HepG2 (cell line): ENCODE measurements at regions not wholly inside any gene's neighbourhood (a gene's known extent, or its start where the extent isn't known, plus 50 kb on each side); places are given as distances from the start of the nearest gene placed in this dataset.

Experiments
- ATAC-seq: fragments of 200-7000 bp; cut with Tn5 transposase; 3 replicates; pipeline ENCODE4 v1.9.1; 2020; ENCODE audit warnings: mild to moderate bottlenecking, moderate library complexity
- BruUV-seq: library from RNA; stranded (reverse); fragments of 400-500 nt; replicated peaks from 2 replicates; lab custom pipeline; 2021; lab: Mats Ljungman, UMichigan
- CTCF ChIA-PET: fragments of 300-600 bp; formaldehyde crosslinking; extraction: SDS; loops from one replicate; lab custom pipeline; 2021; ENCODE audit warnings: low total read pairs, inconsistent platforms, low intra/inter-chr PET ratio; lab: Yijun Ruan, JAX
- POLR2A ChIA-PET: fragments of 350-600 bp; sonication (Branson Sonifier 250); formaldehyde crosslinking; loops from one replicate; lab custom pipeline; 2020; ENCODE audit warnings: antibody characterized with exemption, inconsistent platforms; lab: Yijun Ruan, JAX
- DNase-seq: peaks from one replicate; pipeline ENCODE4 v3.0.0-alpha.2; 2015; ENCODE audit warnings: low spot score
- FAIRE-seq: peaks from 3 replicates; lab custom pipeline; 2011; peaks lifted over from hg19 to GRCh38; lab: Jason Lieb, UNC
- H2AFZ ChIP-seq: one replicate; pipeline ENCODE4 v1.6.1; 2011; ENCODE audit warnings: low read length, inconsistent platforms
- H3K27ac ChIP-seq: fragments of 300-600 bp; 3 replicates; pipeline ENCODE4 v1.8.0; 2011; ENCODE audit warnings: mixed run types, mild to moderate bottlenecking, mixed read lengths, low read length, inconsistent platforms; ENCODE audit not compliant: insufficient read depth; ENCODE audit errors: extremely low read length
- H3K27me3 ChIP-seq, 2 experiments: fragments of 200-600 bp in 1 of 2; 2 replicates in 1 of 2; 3 replicates in 1 of 2; pipeline versions ENCODE4 v1.6.0 to v1.8.0; 2011; ENCODE audit warnings: low read length in 2 of 2, mild to moderate bottlenecking in 2 of 2, moderate library complexity in 2 of 2, inconsistent platforms in 1 of 2; ENCODE audit not compliant: insufficient read depth in 2 of 2, control insufficient read depth in 1 of 2
- H3K36me3 ChIP-seq, 2 experiments: fragments of 200-600 bp in 1 of 2; replicated peaks in 1 of 2; 2 replicates in 1 of 2; 3 replicates in 1 of 2; pipeline versions ENCODE4 v1.5.1 to v1.8.0; 2011; ENCODE audit warnings: low read length in 2 of 2, inconsistent platforms in 1 of 2; ENCODE audit not compliant: insufficient read depth in 2 of 2, control insufficient read depth in 1 of 2
- H3K4me1 ChIP-seq: 2 replicates; pipeline ENCODE4 v1.5.1; 2012; ENCODE audit warnings: low read length, inconsistent platforms; ENCODE audit not compliant: insufficient read depth
- H3K4me2 ChIP-seq: 2 replicates; pipeline ENCODE4 v1.6.0; 2011; ENCODE audit warnings: low read depth, low read length, inconsistent platforms
- H3K4me3 ChIP-seq, 3 experiments: fragments of 200-600 bp in 1 of 3; sonication (generic), shearing (Covaris generic) in 1 of 3; replicated peaks in 1 of 3; 2 replicates each; pipeline ENCODE4 v1.5.1; 2011 to 2016; ENCODE audit warnings: low read length in 3 of 3, inconsistent platforms in 2 of 3, low read depth in 2 of 3, mild to moderate bottlenecking in 2 of 3, control low read depth in 1 of 3, mixed read lengths in 1 of 3; ENCODE audit not compliant: insufficient read depth in 1 of 3
- H3K79me2 ChIP-seq: one replicate; pipeline ENCODE4 v1.6.1; 2011; ENCODE audit warnings: low read length, inconsistent platforms; ENCODE audit not compliant: insufficient read depth
- H3K9ac ChIP-seq: 2 replicates; pipeline ENCODE4 v1.6.0; 2011; ENCODE audit warnings: mild to moderate bottlenecking, low read depth, low read length, inconsistent platforms; ENCODE audit not compliant: insufficient read depth
- H3K9me3 ChIP-seq: 2 replicates; pipeline ENCODE4 v1.5.1; 2012; ENCODE audit warnings: mild to moderate bottlenecking, low read length
- H4K20me1 ChIP-seq: 2 replicates; pipeline ENCODE4 v1.6.0; 2011; ENCODE audit warnings: inconsistent platforms, mild to moderate bottlenecking, low read length, moderate library complexity; ENCODE audit not compliant: insufficient read depth
- HNRNPK ChIP-seq: fragments of 200-400 bp; formaldehyde crosslinking; IDR thresholded peaks from 2 replicates; pipeline ENCODE4 v1.6.1; 2018; ENCODE audit warnings: low read length, low read depth, moderate library complexity, mild to moderate bottlenecking; ENCODE audit not compliant: poor library complexity, severe bottlenecking
- NFATC3 ChIP-seq: sonication (generic); formaldehyde crosslinking; IDR thresholded peaks from 2 replicates; pipeline ENCODE4 v1.5.1; 2020; ENCODE audit warnings: mild to moderate bottlenecking, missing genetic modification reagents
- ZNF24 ChIP-seq: fragments of 450-650 bp; IDR thresholded peaks from 2 replicates; pipeline ENCODE4 v1.6.1; 2017; ENCODE audit warnings: antibody characterized with exemption, mild to moderate bottlenecking
- ZNF317 ChIP-seq: sonication (generic); formaldehyde crosslinking; IDR thresholded peaks from 2 replicates; pipeline ENCODE4 v1.5.0; 2020; ENCODE audit warnings: mild to moderate bottlenecking, missing genetic modification reagents
- WGBS: methylation state at CpG from one replicate; pipeline ENCODE4 v1.1.6; 2017; ENCODE audit warnings: low lambda C conversion rate; 5-methylcytosine and 5-hydroxymethylcytosine counted together
- in situ Hi-C: cut with HindIII; loops from 2 replicates; pipeline ENCODE4 v1.10.0; 2017; ENCODE audit warnings: low pct_unique_long_range_greater_than_20kb; ENCODE audit not compliant: extremely low pct_ligation_motif_present
- intact Hi-C: fragments of 100-400 bp; cut with micrococcal nuclease; formaldehyde crosslinking; loops from one replicate; pipeline ENCODE4 v1.10.0; 2022; ENCODE audit not compliant: unreplicated experiment
- TF ChIP-seq, protein P1 (sequence below): sonication (generic); formaldehyde crosslinking; IDR thresholded peaks from 2 replicates; pipeline ENCODE4 v1.9.0; 2022; ENCODE audit warnings: missing genetic modification reagents, mild to moderate bottlenecking, borderline replicate concordance
- TF ChIP-seq, protein P2 (sequence below): sonication (generic); formaldehyde crosslinking; IDR thresholded peaks from 2 replicates; pipeline ENCODE4 v1.5.0; 2020; ENCODE audit warnings: missing genetic modification reagents
- TF ChIP-seq, protein P3 (sequence below): sonication (generic); formaldehyde crosslinking; IDR thresholded peaks from 2 replicates; pipeline ENCODE4 v1.4.0; 2020; ENCODE audit warnings: mild to moderate bottlenecking, missing genetic modification reagents

DNA sequence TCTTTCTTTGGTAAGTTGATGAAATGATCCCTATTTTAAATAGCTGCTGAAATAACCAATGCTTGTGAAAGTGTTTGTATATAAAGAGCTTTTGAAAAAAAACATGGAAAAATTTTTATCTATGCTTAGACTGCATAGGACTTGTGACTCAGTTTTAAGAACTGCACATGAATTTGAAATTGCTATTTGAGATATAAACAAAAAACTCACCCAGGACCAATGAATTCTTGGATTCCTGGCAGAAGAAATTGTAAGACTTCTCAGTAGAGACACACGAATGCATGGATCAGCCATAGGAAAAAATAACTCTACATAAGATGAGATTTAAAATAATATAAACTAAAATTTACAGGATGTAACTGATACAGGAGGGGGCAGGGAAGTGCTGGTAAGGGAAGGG is 278.8 kb upstream of the SORCS1 start (continued):
- TF ChIP-seq, protein P1, sequence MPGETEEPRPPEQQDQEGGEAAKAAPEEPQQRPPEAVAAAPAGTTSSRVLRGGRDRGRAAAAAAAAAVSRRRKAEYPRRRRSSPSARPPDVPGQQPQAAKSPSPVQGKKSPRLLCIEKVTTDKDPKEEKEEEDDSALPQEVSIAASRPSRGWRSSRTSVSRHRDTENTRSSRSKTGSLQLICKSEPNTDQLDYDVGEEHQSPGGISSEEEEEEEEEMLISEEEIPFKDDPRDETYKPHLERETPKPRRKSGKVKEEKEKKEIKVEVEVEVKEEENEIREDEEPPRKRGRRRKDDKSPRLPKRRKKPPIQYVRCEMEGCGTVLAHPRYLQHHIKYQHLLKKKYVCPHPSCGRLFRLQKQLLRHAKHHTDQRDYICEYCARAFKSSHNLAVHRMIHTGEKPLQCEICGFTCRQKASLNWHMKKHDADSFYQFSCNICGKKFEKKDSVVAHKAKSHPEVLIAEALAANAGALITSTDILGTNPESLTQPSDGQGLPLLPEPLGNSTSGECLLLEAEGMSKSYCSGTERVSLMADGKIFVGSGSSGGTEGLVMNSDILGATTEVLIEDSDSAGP (CRISPR knock-in tag), result no peak
- TF ChIP-seq, protein P2, sequence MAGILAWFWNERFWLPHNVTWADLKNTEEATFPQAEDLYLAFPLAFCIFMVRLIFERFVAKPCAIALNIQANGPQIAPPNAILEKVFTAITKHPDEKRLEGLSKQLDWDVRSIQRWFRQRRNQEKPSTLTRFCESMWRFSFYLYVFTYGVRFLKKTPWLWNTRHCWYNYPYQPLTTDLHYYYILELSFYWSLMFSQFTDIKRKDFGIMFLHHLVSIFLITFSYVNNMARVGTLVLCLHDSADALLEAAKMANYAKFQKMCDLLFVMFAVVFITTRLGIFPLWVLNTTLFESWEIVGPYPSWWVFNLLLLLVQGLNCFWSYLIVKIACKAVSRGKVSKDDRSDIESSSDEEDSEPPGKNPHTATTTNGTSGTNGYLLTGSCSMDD, result no peak
- TF ChIP-seq HNRNPK (no peak), ZNF24 (no peak), NFATC3 (no peak)

DNA sequence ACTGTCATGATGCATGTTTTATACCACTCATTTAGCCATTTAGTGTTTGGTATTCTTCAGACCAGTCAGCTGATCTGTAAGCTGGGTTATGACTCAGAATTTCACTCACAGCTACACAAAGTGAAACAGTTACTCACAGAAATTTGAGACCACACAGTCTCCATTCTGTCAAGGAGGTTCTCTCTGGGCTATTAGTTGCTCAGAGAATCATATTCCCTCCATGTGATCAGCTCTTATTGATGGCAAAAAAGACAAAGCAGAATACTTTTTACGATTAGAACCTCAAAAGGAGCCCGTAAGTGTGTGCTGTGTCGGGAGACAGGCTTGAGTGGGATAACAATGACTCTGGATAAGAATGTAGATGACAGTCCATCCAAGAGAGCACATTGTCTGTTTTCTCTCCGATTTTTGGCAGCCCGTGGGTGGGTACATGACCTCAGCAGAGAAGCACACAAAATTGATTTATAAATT is 277.6 kb upstream of the SORCS1 start:
- no peak for TF ChIP-seq ZNF317
- TF ChIP-seq, protein P3, sequence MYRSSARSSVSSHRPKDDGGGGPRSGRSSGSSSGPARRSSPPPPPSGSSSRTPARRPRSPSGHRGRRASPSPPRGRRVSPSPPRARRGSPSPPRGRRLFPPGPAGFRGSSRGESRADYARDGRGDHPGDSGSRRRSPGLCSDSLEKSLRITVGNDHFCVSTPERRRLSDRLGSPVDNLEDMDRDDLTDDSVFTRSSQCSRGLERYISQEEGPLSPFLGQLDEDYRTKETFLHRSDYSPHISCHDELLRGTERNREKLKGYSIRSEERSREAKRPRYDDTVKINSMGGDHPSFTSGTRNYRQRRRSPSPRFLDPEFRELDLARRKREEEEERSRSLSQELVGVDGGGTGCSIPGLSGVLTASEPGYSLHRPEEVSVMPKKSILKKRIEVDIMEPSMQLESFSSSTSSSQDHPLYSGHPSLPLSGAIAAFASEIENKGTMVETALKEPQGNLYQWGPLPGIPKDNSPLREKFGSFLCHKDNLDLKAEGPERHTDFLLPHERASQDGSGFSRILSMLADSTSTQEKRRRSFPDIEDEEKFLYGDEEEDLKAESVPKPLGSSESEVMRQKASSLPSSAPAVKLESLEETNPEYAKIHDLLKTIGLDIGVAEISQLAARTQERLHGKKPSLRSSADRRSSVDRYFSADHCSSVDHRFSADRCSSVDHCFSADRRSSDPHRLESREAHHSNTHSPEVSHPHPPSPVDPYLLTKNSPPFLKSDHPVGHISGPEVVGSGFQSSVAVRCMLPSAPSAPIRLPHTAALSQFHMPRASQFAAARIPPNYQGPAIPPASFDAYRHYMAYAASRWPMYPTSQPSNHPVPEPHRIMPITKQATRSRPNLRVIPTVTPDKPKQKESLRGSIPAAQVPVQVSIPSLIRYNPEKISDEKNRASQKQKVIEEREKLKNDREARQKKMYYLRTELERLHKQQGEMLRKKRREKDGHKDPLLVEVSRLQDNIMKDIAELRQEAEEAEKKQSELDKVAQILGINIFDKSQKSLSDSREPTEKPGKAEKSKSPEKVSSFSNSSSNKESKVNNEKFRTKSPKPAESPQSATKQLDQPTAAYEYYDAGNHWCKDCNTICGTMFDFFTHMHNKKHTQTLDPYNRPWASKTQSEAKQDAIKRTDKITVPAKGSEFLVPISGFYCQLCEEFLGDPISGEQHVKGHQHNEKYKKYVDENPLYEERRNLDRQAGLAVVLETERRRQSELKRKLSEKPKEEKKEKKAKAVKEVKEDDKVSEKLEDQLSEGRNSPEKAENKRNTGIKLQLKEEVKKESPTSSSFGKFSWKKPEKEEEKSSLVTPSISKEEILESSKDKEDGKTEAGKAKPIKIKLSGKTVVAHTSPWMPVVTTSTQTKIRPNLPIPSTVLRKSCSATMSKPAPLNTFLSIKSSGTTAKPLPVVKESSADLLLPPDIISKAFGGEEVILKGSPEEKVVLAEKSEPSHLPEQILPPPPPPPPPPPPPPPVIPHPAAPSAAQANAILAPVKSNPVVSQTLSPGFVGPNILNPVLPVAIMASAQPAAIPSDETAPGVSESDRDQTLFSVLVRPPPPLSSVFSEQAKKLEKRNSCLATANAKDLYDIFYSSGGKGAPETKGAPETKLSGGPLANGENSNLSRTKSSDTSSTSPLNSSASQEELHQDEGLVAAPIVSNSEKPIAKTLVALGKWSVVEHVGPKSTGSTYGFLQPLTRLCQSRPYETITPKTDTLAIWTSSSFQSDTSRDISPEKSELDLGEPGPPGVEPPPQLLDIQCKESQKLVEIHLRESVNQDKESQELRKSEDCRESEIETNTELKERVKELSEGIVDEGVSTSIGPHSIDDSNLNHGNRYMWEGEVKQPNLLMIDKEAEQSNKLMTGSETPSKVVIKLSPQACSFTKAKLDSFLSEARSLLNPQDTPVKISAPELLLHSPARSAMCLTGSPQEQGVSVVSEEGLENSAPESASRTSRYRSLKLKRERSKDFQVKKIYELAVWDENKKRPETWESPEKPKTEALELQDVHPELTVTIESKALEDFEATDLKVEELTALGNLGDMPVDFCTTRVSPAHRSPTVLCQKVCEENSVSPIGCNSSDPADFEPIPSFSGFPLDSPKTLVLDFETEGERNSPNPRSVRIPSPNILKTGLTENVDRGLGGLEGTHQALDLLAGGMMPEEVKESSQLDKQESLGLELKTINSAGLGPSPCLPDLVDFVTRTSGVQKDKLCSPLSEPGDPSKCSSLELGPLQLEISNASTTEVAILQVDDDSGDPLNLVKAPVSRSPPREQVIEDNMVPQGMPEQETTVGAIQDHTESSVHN (CRISPR knock-in tag), result no peak
- Histone ChIP-seq H3K27me3 (no peaks in the 10 kb centered on the region), H3K4me2 (no peak overlapping the region), H4K20me1 (no peaks in the 10 kb centered on the region), H3K27ac (no peak overlapping the region), H3K36me3 (no peaks in the 10 kb centered on the region), H3K9me3 (peaks cover 82% of the 10 kb centered on the region), H2AFZ (no peak overlapping the region), H3K4me1 (no peaks in the 10 kb centered on the region), H3K9ac (no peak overlapping the region), H3K4me3 (no peak overlapping the region), H3K79me2 (no peaks in the 10 kb centered on the region)
- ChIA-PET POLR2A (no interaction called here), CTCF (no interaction called here)
- WGBS, result 1% methylated on average over 5 of the region's 5 CpGs
- in situ Hi-C loops, result no loop called here
- DNase-seq, result no peak
- intact Hi-C loops, result no loop called here
- ATAC-seq, result no peak
- FAIRE-seq, result no peak
- no TSS peak for BruUV-seq
